ENCODE measurements at regions not wholly inside any gene's neighbourhood (a gene's known extent, or its start where the extent isn't known, plus 50 kb on each side); places are given as distances from the start of the nearest gene placed in this dataset.

- POLR2A ChIA-PET: no interaction called here
- CTCF ChIA-PET: interaction anchor here (2.1 kb wide), 1 partner anchor 8 kb away, joined by 5 read pairs; no protein-coding TSS in a partner anchor
- no peak for DNase-seq (ENCODE audit: extremely low spot score)
- TF ChIP-seq, protein P1, sequence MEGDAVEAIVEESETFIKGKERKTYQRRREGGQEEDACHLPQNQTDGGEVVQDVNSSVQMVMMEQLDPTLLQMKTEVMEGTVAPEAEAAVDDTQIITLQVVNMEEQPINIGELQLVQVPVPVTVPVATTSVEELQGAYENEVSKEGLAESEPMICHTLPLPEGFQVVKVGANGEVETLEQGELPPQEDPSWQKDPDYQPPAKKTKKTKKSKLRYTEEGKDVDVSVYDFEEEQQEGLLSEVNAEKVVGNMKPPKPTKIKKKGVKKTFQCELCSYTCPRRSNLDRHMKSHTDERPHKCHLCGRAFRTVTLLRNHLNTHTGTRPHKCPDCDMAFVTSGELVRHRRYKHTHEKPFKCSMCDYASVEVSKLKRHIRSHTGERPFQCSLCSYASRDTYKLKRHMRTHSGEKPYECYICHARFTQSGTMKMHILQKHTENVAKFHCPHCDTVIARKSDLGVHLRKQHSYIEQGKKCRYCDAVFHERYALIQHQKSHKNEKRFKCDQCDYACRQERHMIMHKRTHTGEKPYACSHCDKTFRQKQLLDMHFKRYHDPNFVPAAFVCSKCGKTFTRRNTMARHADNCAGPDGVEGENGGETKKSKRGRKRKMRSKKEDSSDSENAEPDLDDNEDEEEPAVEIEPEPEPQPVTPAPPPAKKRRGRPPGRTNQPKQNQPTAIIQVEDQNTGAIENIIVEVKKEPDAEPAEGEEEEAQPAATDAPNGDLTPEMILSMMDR (IDR thresholded peaks at IDR 0.05; ENCODE audit: control extremely low read depth, extremely low read depth, low read depth, missing control alignments): no peak
Measured at GRCh38 chr1:195908121-195908520, 700.1 kb downstream of the KCNT2 start.

- no peak for DNase-seq (ENCODE audit: extremely low spot score)
- ChIA-PET CTCF (no interaction called here), POLR2A (no interaction called here)
Measured at GRCh38 chr1:195903203-195903602, 705.0 kb downstream of the KCNT2 start.

GRCh38 chr1:195902779-195903178 lies 705.5 kb downstream of the KCNT2 start:
- POLR2A ChIA-PET: no interaction called here
- CTCF ChIA-PET: no interaction called here
- DNase-seq (ENCODE audit: extremely low spot score): no peak
- TF ChIP-seq, protein P1 (IDR thresholded peaks at IDR 0.05; ENCODE audit: control extremely low read depth, extremely low read depth, low read depth, missing control alignments): no peak

More at GRCh38 chr1:195903203-195903602, 705.0 kb downstream of the KCNT2 start:
- TF ChIP-seq, protein P1 (IDR thresholded peaks at IDR 0.05; ENCODE audit: control extremely low read depth, extremely low read depth, low read depth, missing control alignments): no peak

DNA sequence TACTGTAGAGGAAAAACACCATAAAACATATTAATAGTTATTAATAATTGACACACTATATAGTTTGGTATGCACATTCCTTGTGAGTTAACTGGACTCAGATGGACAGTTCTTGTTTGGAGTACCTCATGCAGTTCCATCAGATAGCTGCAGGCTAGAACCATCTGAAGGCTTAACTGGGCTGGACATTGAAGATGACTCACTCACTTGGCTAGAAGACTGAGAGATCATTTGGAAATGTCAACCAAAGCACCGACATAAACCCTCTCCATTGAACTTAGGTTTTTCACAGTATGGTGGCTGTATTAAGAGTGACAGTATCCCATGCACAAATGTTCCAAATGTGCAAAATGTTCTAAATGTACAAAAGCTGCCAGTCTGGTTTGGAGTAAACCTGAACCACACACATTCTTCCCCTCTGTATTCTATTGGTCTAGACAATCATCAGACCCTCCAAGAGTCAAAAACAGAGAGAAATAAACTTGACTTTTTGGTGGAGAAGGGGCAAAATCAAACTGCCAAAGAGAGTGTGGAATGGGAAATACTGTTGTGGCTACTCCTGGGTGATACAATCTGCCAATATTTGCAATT lies 708.4 kb downstream of the KCNT2 start:
- POLR2A ChIA-PET: no interaction called here
- TF ChIP-seq, protein P1 (IDR thresholded peaks at IDR 0.05; ENCODE audit: control extremely low read depth, extremely low read depth, low read depth, missing control alignments): no peak
- CTCF ChIA-PET: interaction anchor here (1.3 to 3.5 kb wide), 3 partner anchors 9 to 30 kb away, joined by 3 to 15 read pairs (median 5); no protein-coding TSS in a partner anchor
- no peak for DNase-seq (ENCODE audit: extremely low spot score)

DNA sequence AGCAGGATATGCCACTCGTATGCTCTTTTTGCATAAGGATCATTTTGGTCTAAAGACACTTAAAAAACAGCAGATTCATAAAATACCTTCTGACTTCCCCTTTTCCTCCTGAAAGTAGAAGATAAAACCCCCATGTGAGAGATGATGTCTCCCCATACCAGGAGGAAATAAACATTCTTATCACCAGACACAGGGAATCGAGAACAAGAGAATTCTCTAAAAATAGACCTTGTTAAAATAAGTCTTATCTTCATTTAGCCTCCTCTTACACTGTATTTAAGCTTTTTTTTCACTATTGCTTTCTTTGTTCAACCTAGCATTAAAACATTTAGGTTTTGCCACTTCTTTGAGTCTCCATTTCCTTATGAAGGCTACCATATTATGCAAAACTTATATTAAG lies 709.3 kb downstream of the KCNT2 start:
- POLR2A ChIA-PET: no interaction called here
- CTCF ChIA-PET: interaction anchor here (0.9 to 3.5 kb wide), 4 partner anchors 10 to 29 kb away, joined by 3 to 15 read pairs (median 4); no protein-coding TSS in a partner anchor
- TF ChIP-seq, protein P1 (IDR thresholded peaks at IDR 0.05; ENCODE audit: control extremely low read depth, extremely low read depth, low read depth, missing control alignments): no peak
- no peak for DNase-seq (ENCODE audit: extremely low spot score)

DNA sequence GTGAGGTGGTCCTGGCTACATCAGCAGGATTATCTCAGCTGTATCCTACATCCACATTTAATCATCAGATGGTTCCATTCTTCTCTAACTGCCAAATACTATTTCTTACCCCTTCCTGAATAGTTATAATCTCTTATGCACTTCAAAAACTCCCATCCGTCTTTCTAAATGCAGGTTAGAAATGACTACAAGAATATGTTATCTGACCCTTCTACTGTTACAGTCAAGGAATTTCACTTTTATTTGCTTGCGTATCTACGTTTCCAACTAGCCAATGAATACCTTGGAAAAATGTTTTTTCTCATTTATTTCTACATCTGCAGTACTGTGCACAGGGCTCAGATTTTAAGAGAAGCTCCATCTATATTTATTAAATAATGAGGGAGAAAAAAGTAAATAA lies 709.9 kb downstream of the KCNT2 start:
- no peak for DNase-seq (ENCODE audit: extremely low spot score)
- TF ChIP-seq, protein P1 (IDR thresholded peaks at IDR 0.05; ENCODE audit: control extremely low read depth, extremely low read depth, low read depth, missing control alignments): no peak
- POLR2A ChIA-PET: no interaction called here
- CTCF ChIA-PET: interaction anchor here (0.9 to 3.5 kb wide), 2 partner anchors 13 to 18 kb away, joined by 3 to 15 read pairs; no protein-coding TSS in a partner anchor

All from GM10248 (cell line).